HCT116 (cell line): ENCODE measurements at regions not wholly inside any gene's neighbourhood (a gene's known extent, or its start where the extent isn't known, plus 50 kb on each side); places are given as distances from the start of the nearest gene placed in this dataset.

Experiments
- ATAC-seq: fragments of 200-7000 bp; cut with Tn5 transposase; 2 replicates; pipeline ENCODE4 v1.9.1; 2020; ENCODE audit warnings: mild to moderate bottlenecking, moderate library complexity
- BruUV-seq: library from RNA; stranded (reverse); fragments of 400-500 nt; replicated peaks from 2 replicates; lab custom pipeline; 2021; lab: Mats Ljungman, UMichigan
- CTCF ChIA-PET: fragments of 300-600 bp; sonication (Branson Sonifier 250); formaldehyde crosslinking; loops from one replicate; lab custom pipeline; 2021; ENCODE audit warnings: antibody characterized with exemption; lab: Charles Lee
- POLR2A ChIA-PET: fragments of 300-600, 350-600 bp; sonication (Branson Sonifier 250); formaldehyde crosslinking; loops from one replicate; lab custom pipeline; 2021; ENCODE audit warnings: antibody characterized with exemption; lab: Charles Lee
- RAD21 ChIA-PET, 2 experiments: fragments of 300-600 bp; sonication (Branson Sonifier 250); formaldehyde crosslinking; loops; one replicate each; lab custom pipeline; 2023; ENCODE audit warnings: low total read pairs in 2 of 2; ENCODE audit not compliant: uncharacterized antibody in 2 of 2, unreplicated experiment in 2 of 2, low non-redundant PET in 1 of 2; lab: Charles Lee
- DNase-seq: peaks from one replicate; pipeline ENCODE4 v3.0.0-alpha.2; 2010; ENCODE audit warnings: low read depth, low spot score
- H2AFZ ChIP-seq: fragments of 200-600 bp; shearing (Covaris generic), sonication (generic); 2 replicates; pipeline ENCODE4 v1.6.1; 2017; ENCODE audit warnings: low read depth, mixed run types, mixed read lengths, antibody characterized with exemption, low read length; ENCODE audit not compliant: poor library complexity, severe bottlenecking
- H3K27ac ChIP-seq: 2 replicates; pipeline ENCODE4 v1.5.1; 2012; ENCODE audit warnings: low read depth, low read length
- H3K27me3 ChIP-seq: fragments of 200-600 bp; sonication (generic); 2 replicates; pipeline ENCODE4 v1.6.1; 2016; ENCODE audit warnings: mixed run types, low read length, mixed read lengths; ENCODE audit not compliant: insufficient read depth
- H3K36me3 ChIP-seq, 2 experiments: fragments of 200-500 bp in 1 of 2; fragments of 200-600 bp in 1 of 2; sonication (Bioruptor generic) in 1 of 2; sonication (generic) in 1 of 2; 2 replicates each; pipeline versions ENCODE4 v1.5.1 to v1.6.1; 2014 to 2016; ENCODE audit warnings: low read length in 2 of 2, inconsistent platforms in 1 of 2, mixed read lengths in 1 of 2, mixed run types in 1 of 2; ENCODE audit not compliant: insufficient read depth in 2 of 2, control insufficient read depth in 1 of 2
- H3K4me1 ChIP-seq, 2 experiments: fragments of 200-600 bp in 1 of 2; sonication (generic) in 1 of 2; 2 replicates each; pipeline versions ENCODE4 v1.5.1 to v1.6.1; 2012 to 2017; ENCODE audit warnings: low read length in 2 of 2, inconsistent platforms in 1 of 2, mild to moderate bottlenecking in 1 of 2, mixed read lengths in 1 of 2, mixed run types in 1 of 2, moderate library complexity in 1 of 2; ENCODE audit not compliant: insufficient read depth in 2 of 2, control insufficient read depth in 1 of 2
- H3K4me2 ChIP-seq: fragments of 200-600 bp; sonication (generic); 2 replicates; pipeline ENCODE4 v1.6.1; 2017; ENCODE audit warnings: mixed run types, low read length, mixed read lengths
- H3K4me3 ChIP-seq, 2 experiments: fragments of 200-600 bp in 1 of 2; sonication (generic) in 1 of 2; replicated peaks in 1 of 2; 2 replicates each; pipeline ENCODE4 v1.5.1; 2011 to 2016; ENCODE audit warnings: low read length in 2 of 2, control low read depth in 1 of 2, low read depth in 1 of 2, mild to moderate bottlenecking in 1 of 2, mixed read lengths in 1 of 2, mixed run types in 1 of 2
- H3K79me2 ChIP-seq: fragments of 200-600 bp; sonication (generic); 2 replicates; pipeline ENCODE4 v1.6.1; 2017; ENCODE audit warnings: mild to moderate bottlenecking, mixed run types, low read length, moderate library complexity, mixed read lengths; ENCODE audit not compliant: insufficient read depth
- H3K9ac ChIP-seq: fragments of 200-600 bp; sonication (generic); 2 replicates; pipeline ENCODE4 v1.6.1; 2016; ENCODE audit warnings: low read length, mixed read lengths
- H3K9me2 ChIP-seq: fragments of 200-600 bp; sonication (generic), shearing (Covaris generic); 2 replicates; pipeline ENCODE4 v1.6.1; 2017; ENCODE audit warnings: mixed run types, mild to moderate bottlenecking, moderate library complexity; ENCODE audit not compliant: insufficient read depth
- H3K9me3 ChIP-seq, 2 experiments: fragments of 200-500 bp in 1 of 2; fragments of 200-600 bp in 1 of 2; sonication (Bioruptor generic) in 1 of 2; sonication (generic) in 1 of 2; 2 replicates each; pipeline ENCODE4 v1.6.1; 2014 to 2017; ENCODE audit warnings: low read length in 2 of 2, mixed read lengths in 2 of 2, inconsistent platforms in 1 of 2, low read depth in 1 of 2, mild to moderate bottlenecking in 1 of 2, mixed run types in 1 of 2, moderate library complexity in 1 of 2; ENCODE audit not compliant: control insufficient read depth in 1 of 2, insufficient read depth in 1 of 2
- H4K20me1 ChIP-seq: fragments of 200-600 bp; sonication (generic), shearing (Covaris generic); 2 replicates; pipeline ENCODE4 v1.6.1; 2017; ENCODE audit warnings: mixed run types, mild to moderate bottlenecking, moderate library complexity; ENCODE audit not compliant: insufficient read depth
- CEBPB ChIP-seq: IDR thresholded peaks from 2 replicates; pipeline ENCODE4 v1.6.1; 2012; ENCODE audit warnings: low read depth
- SIN3A ChIP-seq: IDR thresholded peaks from 2 replicates; pipeline ENCODE4 v1.6.1; 2012; ENCODE audit warnings: low read depth
- ZBTB33 ChIP-seq: IDR thresholded peaks from 2 replicates; pipeline ENCODE4 v1.6.1; 2011; ENCODE audit warnings: mild to moderate bottlenecking, low read length, moderate library complexity; ENCODE audit not compliant: insufficient replicate concordance; ENCODE audit errors: extremely low read depth
- ZFX ChIP-seq: fragments of 450-650 bp; IDR thresholded peaks from 2 replicates; pipeline ENCODE4 v1.6.1; 2017
- intact Hi-C: fragments of 100-400 bp; cut with micrococcal nuclease; formaldehyde crosslinking; loops from 2 replicates; pipeline ENCODE4 v1.10.0; 2022
- TF ChIP-seq, protein P1 (sequence below): IDR thresholded peaks from 2 replicates; pipeline ENCODE4 v1.6.1; 2012; ENCODE audit warnings: low read depth

DNA sequence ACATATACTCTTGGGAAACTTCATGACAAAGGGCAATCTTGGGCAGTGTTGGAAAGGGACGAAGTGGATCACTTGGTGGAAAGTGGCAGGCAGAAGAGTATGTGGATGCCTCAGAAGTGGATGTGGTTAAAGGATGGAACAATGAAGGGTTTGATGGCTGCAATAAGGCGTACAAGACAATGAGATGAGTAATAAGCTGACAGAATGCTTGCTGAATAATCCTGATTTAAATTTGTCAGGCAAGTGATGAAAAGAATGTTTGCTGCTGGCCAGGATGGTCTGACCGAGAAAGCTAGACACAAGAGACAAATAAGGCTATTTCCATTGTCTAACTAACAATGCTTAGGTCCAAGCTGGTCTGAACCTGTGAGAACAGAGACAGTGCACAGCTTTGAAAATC is 61.6 kb upstream of the CEP85L start:
- ChIA-PET RAD21 (no interaction called here), CTCF (no interaction called here), POLR2A (no interaction called here)
- Histone ChIP-seq H3K27ac (no peak overlapping the region), H3K4me2 (no peak overlapping the region), H3K9ac (no peak overlapping the region), H3K79me2 (no peaks in the 10 kb centered on the region), H3K9me2 (no peaks in the 10 kb centered on the region), H3K9me3 (no peaks in the 10 kb centered on the region), H2AFZ (no peak overlapping the region), H3K4me3 (no peak overlapping the region), H3K27me3 (no peaks in the 10 kb centered on the region), H3K36me3 (no peaks in the 10 kb centered on the region), H4K20me1 (no peaks in the 10 kb centered on the region), H3K4me1 (no peaks in the 10 kb centered on the region)
- intact Hi-C loops = no loop called here
- DNase-seq (no peak), ATAC-seq (no peak)
- TF ChIP-seq SIN3A = no peak
- no peak for TF ChIP-seq CEBPB
- TF ChIP-seq ZBTB33 = no peak
- TF ChIP-seq, protein P1, sequence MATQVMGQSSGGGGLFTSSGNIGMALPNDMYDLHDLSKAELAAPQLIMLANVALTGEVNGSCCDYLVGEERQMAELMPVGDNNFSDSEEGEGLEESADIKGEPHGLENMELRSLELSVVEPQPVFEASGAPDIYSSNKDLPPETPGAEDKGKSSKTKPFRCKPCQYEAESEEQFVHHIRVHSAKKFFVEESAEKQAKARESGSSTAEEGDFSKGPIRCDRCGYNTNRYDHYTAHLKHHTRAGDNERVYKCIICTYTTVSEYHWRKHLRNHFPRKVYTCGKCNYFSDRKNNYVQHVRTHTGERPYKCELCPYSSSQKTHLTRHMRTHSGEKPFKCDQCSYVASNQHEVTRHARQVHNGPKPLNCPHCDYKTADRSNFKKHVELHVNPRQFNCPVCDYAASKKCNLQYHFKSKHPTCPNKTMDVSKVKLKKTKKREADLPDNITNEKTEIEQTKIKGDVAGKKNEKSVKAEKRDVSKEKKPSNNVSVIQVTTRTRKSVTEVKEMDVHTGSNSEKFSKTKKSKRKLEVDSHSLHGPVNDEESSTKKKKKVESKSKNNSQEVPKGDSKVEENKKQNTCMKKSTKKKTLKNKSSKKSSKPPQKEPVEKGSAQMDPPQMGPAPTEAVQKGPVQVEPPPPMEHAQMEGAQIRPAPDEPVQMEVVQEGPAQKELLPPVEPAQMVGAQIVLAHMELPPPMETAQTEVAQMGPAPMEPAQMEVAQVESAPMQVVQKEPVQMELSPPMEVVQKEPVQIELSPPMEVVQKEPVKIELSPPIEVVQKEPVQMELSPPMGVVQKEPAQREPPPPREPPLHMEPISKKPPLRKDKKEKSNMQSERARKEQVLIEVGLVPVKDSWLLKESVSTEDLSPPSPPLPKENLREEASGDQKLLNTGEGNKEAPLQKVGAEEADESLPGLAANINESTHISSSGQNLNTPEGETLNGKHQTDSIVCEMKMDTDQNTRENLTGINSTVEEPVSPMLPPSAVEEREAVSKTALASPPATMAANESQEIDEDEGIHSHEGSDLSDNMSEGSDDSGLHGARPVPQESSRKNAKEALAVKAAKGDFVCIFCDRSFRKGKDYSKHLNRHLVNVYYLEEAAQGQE = no peak
- no peak for TF ChIP-seq ZFX
- no TSS peak for BruUV-seq
